Glutamatergic neuron (in vitro differentiated cells): ENCODE measurements at regions not wholly inside any gene's neighbourhood (a gene's known extent, or its start where the extent isn't known, plus 50 kb on each side); places are given as distances from the start of the nearest gene placed in this dataset.

ENCODE experiments used
- DNase-seq: peaks from one replicate; pipeline ENCODE4 v3.0.0; 2022
- H3K27ac Mint-ChIP-seq: one replicate; pipeline ENCODE4 v1.8.0; 2020; ENCODE audit warnings: mild to moderate bottlenecking, mixed read lengths, inconsistent platforms; ENCODE audit not compliant: unreplicated experiment
- H3K27me3 Mint-ChIP-seq: one replicate; pipeline ENCODE4 v1.8.0; 2020; ENCODE audit warnings: mild to moderate bottlenecking, moderate library complexity, mixed read lengths, inconsistent platforms; ENCODE audit not compliant: unreplicated experiment
- H3K36me3 Mint-ChIP-seq: one replicate; pipeline ENCODE4 v1.8.0; 2020; ENCODE audit warnings: mild to moderate bottlenecking, mixed read lengths, inconsistent platforms; ENCODE audit not compliant: unreplicated experiment
- H3K4me1 Mint-ChIP-seq: one replicate; pipeline ENCODE4 v1.8.0; 2020; ENCODE audit warnings: mild to moderate bottlenecking, low read depth, mixed read lengths, inconsistent platforms; ENCODE audit not compliant: unreplicated experiment
- H3K4me3 Mint-ChIP-seq: one replicate; pipeline ENCODE4 v1.8.0; 2020; ENCODE audit warnings: mild to moderate bottlenecking, mixed read lengths, inconsistent platforms; ENCODE audit not compliant: unreplicated experiment
- H3K9me3 Mint-ChIP-seq: one replicate; pipeline ENCODE4 v1.8.0; 2020; ENCODE audit warnings: mild to moderate bottlenecking, moderate library complexity, mixed read lengths, inconsistent platforms; ENCODE audit not compliant: unreplicated experiment
- TF ChIP-seq, protein P1 (sequence below): fragments of 200-600 bp; sonication (generic); IDR thresholded peaks from one replicate; pipeline ENCODE4 v1.5.0; 2021; ENCODE audit not compliant: partially characterized antibody, unreplicated experiment

- H3K9me3 Mint-ChIP-seq, result peaks cover 6% of the 10 kb centered on the region
- H3K27me3 Mint-ChIP-seq, result peaks cover 4% of the 10 kb centered on the region
- no peak overlapping the region for H3K27ac Mint-ChIP-seq
- TF ChIP-seq, protein P1, sequence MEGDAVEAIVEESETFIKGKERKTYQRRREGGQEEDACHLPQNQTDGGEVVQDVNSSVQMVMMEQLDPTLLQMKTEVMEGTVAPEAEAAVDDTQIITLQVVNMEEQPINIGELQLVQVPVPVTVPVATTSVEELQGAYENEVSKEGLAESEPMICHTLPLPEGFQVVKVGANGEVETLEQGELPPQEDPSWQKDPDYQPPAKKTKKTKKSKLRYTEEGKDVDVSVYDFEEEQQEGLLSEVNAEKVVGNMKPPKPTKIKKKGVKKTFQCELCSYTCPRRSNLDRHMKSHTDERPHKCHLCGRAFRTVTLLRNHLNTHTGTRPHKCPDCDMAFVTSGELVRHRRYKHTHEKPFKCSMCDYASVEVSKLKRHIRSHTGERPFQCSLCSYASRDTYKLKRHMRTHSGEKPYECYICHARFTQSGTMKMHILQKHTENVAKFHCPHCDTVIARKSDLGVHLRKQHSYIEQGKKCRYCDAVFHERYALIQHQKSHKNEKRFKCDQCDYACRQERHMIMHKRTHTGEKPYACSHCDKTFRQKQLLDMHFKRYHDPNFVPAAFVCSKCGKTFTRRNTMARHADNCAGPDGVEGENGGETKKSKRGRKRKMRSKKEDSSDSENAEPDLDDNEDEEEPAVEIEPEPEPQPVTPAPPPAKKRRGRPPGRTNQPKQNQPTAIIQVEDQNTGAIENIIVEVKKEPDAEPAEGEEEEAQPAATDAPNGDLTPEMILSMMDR, result no peak
- no peak overlapping the region for H3K4me3 Mint-ChIP-seq
- H3K36me3 Mint-ChIP-seq, result peaks cover 7% of the 10 kb centered on the region
- DNase-seq, result no peak
- peaks cover 4% of the 10 kb centered on the region for H3K4me1 Mint-ChIP-seq
Observed at GRCh38 chrX:23524467-23524866, 142.8 kb upstream of the PRDX4 start.

DNA sequence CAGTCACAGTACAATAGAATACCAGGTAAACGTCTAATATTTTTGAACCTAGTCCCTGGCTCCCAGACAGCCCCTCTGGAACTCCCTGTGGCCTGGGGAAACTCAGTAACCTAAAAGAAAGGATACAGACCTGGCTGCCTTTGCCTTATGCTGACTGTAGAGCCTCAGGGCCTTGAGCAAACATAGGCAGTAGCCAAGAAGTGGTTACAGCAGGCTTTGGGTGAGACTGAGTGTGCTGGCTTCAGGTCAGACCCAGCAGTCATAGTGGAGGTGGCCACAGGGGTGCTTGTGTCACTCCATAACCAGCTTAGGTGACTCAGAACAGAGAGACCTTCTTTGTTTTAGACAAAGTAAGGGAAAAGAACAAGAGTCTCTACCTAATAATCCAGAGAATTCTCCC, 141.8 kb upstream of the PRDX4 start:
- peaks cover 6% of the 10 kb centered on the region for H3K9me3 Mint-ChIP-seq
- DNase-seq, result no peak
- peaks cover 4% of the 10 kb centered on the region for H3K4me1 Mint-ChIP-seq
- peaks cover 7% of the 10 kb centered on the region for H3K36me3 Mint-ChIP-seq
- no peak overlapping the region for H3K4me3 Mint-ChIP-seq
- TF ChIP-seq, protein P1, result no peak
- peaks cover 4% of the 10 kb centered on the region for H3K27me3 Mint-ChIP-seq
- H3K27ac Mint-ChIP-seq, result no peak overlapping the region

DNA sequence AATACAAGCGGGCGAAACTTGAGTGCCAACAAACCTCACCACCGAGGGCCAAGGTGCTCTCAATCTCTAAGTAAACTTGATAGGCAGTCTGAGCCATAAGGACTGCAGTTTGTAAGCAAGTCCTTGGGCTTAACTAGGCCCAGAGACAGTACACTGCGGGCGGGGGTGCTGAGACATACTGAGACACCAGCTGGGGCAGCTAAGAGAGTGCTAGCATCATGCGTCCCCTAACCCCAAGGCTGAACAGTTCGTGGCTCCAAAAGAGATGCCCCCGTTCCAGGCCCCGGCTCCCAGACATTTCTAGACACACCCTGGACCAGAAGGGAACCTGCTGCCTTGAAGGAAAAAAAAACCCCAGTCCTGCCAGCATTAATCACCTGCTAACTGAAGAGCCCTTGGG, 126.8 kb upstream of the PRDX4 start:
- H3K4me3 Mint-ChIP-seq, result no peak overlapping the region
- TF ChIP-seq, protein P1, result no peak
- no peaks in the 10 kb centered on the region for H3K36me3 Mint-ChIP-seq
- no peak for DNase-seq
- H3K27ac Mint-ChIP-seq, result no peak overlapping the region
- peaks cover 3% of the 10 kb centered on the region for H3K9me3 Mint-ChIP-seq
- H3K27me3 Mint-ChIP-seq, result no peaks in the 10 kb centered on the region
- H3K4me1 Mint-ChIP-seq, result no peaks in the 10 kb centered on the region

GRCh38 chrX:23548164-23548563, 119.1 kb upstream of the PRDX4 start:
- no peak for DNase-seq
- Mint-ChIP-seq H3K4me3 (no peak overlapping the region), H3K27ac (no peak overlapping the region), H3K4me1 (no peaks in the 10 kb centered on the region), H3K27me3 (peaks cover 1% of the 10 kb centered on the region), H3K36me3 (no peaks in the 10 kb centered on the region), H3K9me3 (peaks cover 1% of the 10 kb centered on the region)
- TF ChIP-seq, protein P1, result no peak

GRCh38 chrX:23552303-23552702, 115.0 kb upstream of the PRDX4 start:
- H3K4me3 Mint-ChIP-seq, result no peak overlapping the region
- no peak for DNase-seq
- TF ChIP-seq, protein P1, result no peak
- H3K9me3 Mint-ChIP-seq, result no peaks in the 10 kb centered on the region
- H3K4me1 Mint-ChIP-seq, result no peaks in the 10 kb centered on the region
- H3K27ac Mint-ChIP-seq, result no peak overlapping the region
- no peaks in the 10 kb centered on the region for H3K36me3 Mint-ChIP-seq
- H3K27me3 Mint-ChIP-seq, result no peaks in the 10 kb centered on the region
